ENCODE measurements at regions not wholly inside any gene's neighbourhood (a gene's known extent, or its start where the extent isn't known, plus 50 kb on each side); places are given as distances from the start of the nearest gene placed in this dataset.

- TF ChIP-seq CTCF (IDR thresholded peaks at IDR 0.05; ENCODE audit: low read depth, low read length, missing input control) (no peak), RAD21 (IDR thresholded peaks at IDR 0.05) (no peak), MAX (IDR thresholded peaks at IDR 0.05) (no peak), YY1 (IDR thresholded peaks at IDR 0.05) (no peak), ATF3 (IDR thresholded peaks at IDR 0.05) (no peak), TAF1 (conservative IDR thresholded peaks at IDR 0.05) (no peak), SP1 (IDR thresholded peaks at IDR 0.05) (no peak), HNF4A (conservative IDR thresholded peaks at IDR 0.05) (no peak), REST (IDR thresholded peaks at IDR 0.05) (no peak)
Measured at GRCh38 chr20:43295263-43295662, 105.6 kb upstream of the PTPRT start.
